ENCODE measurements at regions not wholly inside any gene's neighbourhood (a gene's known extent, or its start where the extent isn't known, plus 50 kb on each side); places are given as distances from the start of the nearest gene placed in this dataset.

GRCh38 chr7:16123117-16123770 is 298.1 kb downstream of the CRPPA start:
- ChIA-PET POLR2A (no interaction called here), CTCF (ENCODE audit: low intra/inter-chr PET ratio) (no interaction called here)
- no peaks in the 10 kb centered on the region for H4K20me1 ChIP-seq (replicated peaks; ENCODE audit: control insufficient read depth, insufficient read depth, low read length)
- H3K27ac ChIP-seq (ENCODE audit: extremely low read depth, low read depth, low read length): no peak overlapping the region
- no peaks in the 10 kb centered on the region for H3K79me2 ChIP-seq (ENCODE audit: control insufficient read depth, insufficient read depth, low read length)
- WGBS (ENCODE audit: insufficient coverage, low coverage, missing lambda C conversion rate): 83% methylated on average over 4 of the region's 4 CpGs
- in situ Hi-C loops (cut with MboI) (no loop called here), intact Hi-C loops (cut with micrococcal nuclease) (no loop called here)
- no peak overlapping the region for H3K9ac ChIP-seq (ENCODE audit: insufficient read depth in 1 of 2, low read depth in 2 of 2, low read length in 2 of 2)
- no peak overlapping the region for H2AFZ ChIP-seq (ENCODE audit: low read depth, low read length)
- H3K36me3 ChIP-seq (ENCODE audit: control insufficient read depth, insufficient read depth, low read length): no peaks in the 10 kb centered on the region
- no peaks in the 10 kb centered on the region for H3K9me1 ChIP-seq (ENCODE audit: control insufficient read depth, insufficient read depth, low read length)
- DNase-seq (ENCODE audit: extremely low read depth in 1 of 4, low spot score in 3 of 4) (no peak), ATAC-seq (no peak), FAIRE-seq (no peak)
- H3K4me1 ChIP-seq (replicated peaks in 1 of 2; ENCODE audit: control insufficient read depth in 2 of 2, insufficient read depth in 2 of 2, low read length in 2 of 2): no peaks in the 10 kb centered on the region
- H3K27me3 ChIP-seq (ENCODE audit: control insufficient read depth in 2 of 2, insufficient read depth in 2 of 2, low read length in 2 of 2): no peaks in the 10 kb centered on the region
- H3K4me3 ChIP-seq: no peak overlapping the region
- no TSS peak for BruUV-seq (replicated peaks)
- no peak overlapping the region for H3K4me2 ChIP-seq (ENCODE audit: insufficient read depth, low read length)
- TF ChIP-seq STAG1 (CRISPR knock-in tag; IDR thresholded peaks at IDR 0.05; ENCODE audit: borderline replicate concordance) (no peak), ZNF511 (CRISPR knock-in tag; IDR thresholded peaks at IDR 0.05) (no peak), ZNF395 (CRISPR knock-in tag; IDR thresholded peaks at IDR 0.05) (no peak)
- no peaks in the 10 kb centered on the region for H3K9me3 ChIP-seq (replicated peaks; ENCODE audit: control insufficient read depth, insufficient read depth, low read depth, low read length)
